Breast epithelium (tissue), 4 donors: ENCODE measurements at regions not wholly inside any gene's neighbourhood (a gene's known extent, or its start where the extent isn't known, plus 50 kb on each side); places are given as distances from the start of the nearest gene placed in this dataset.

ENCODE experiments used
- DNase-seq, 2 donors: peaks; one replicate each; pipeline ENCODE4 v3.0.0-alpha.2; 2019; ENCODE audit warnings: low spot score in 2 of 2
- H3K27ac ChIP-seq, 2 donors: fragments of 200-600 bp; sonication (generic) in 1 of 2; one replicate each; pipeline ENCODE4 v1.5.1; 2016 to 2019; ENCODE audit warnings: mild to moderate bottlenecking in 1 of 2
- H3K27me3 ChIP-seq, 2 donors: fragments of 200-600 bp; sonication (generic) in 1 of 2; one replicate each; pipeline versions ENCODE4 v1.5.1 to v1.6.0; 2017 to 2019; ENCODE audit warnings: control low read depth in 1 of 2, mild to moderate bottlenecking in 1 of 2
- H3K36me3 ChIP-seq: fragments of 200-600 bp; one replicate; pipeline ENCODE4 v1.5.1; 2019
- H3K4me1 ChIP-seq, 2 donors: fragments of 200-600 bp; sonication (generic); one replicate each; pipeline ENCODE4 v1.5.1; 2016 to 2019; ENCODE audit warnings: control low read depth in 1 of 2
- H3K4me3 ChIP-seq, 3 donors: fragments of 200-600 bp; sonication (generic); 1 replicate in 2 of 3; 2 replicates in 1 of 3; pipeline ENCODE4 v1.5.1; 2016 to 2019; ENCODE audit warnings: mild to moderate bottlenecking in 3 of 3, moderate library complexity in 2 of 3
- H3K9me3 ChIP-seq, 2 donors: fragments of 200-600 bp; sonication (generic) in 1 of 2; one replicate each; pipeline ENCODE4 v1.5.1; 2016 to 2019; ENCODE audit warnings: control low read depth in 1 of 2
- POLR2A ChIP-seq: fragments of 450-650 bp; IDR thresholded peaks from one replicate; pipeline ENCODE4 v1.6.1; 2016; ENCODE audit warnings: antibody characterized with exemption, mild to moderate bottlenecking, moderate library complexity
- POLR2AphosphoS5 ChIP-seq, 3 donors: sonication (generic); formaldehyde crosslinking; IDR thresholded peaks; one replicate each; pipeline ENCODE4 v1.6.1; 2017; ENCODE audit warnings: antibody characterized with exemption in 3 of 3
- intact Hi-C: fragments of 100-400 bp; cut with DNase I; formaldehyde crosslinking; loops from one replicate; pipeline ENCODE4 v1.15.1; 2023; ENCODE audit warnings: low total_unique reads
- TF ChIP-seq, protein P1 (sequence below), 3 donors: fragments of 450-650 bp; IDR thresholded peaks; one replicate each; pipeline ENCODE4 v1.5.1; 2016 to 2017; ENCODE audit warnings: antibody characterized with exemption in 3 of 3, mild to moderate bottlenecking in 3 of 3, moderate library complexity in 3 of 3

DNA sequence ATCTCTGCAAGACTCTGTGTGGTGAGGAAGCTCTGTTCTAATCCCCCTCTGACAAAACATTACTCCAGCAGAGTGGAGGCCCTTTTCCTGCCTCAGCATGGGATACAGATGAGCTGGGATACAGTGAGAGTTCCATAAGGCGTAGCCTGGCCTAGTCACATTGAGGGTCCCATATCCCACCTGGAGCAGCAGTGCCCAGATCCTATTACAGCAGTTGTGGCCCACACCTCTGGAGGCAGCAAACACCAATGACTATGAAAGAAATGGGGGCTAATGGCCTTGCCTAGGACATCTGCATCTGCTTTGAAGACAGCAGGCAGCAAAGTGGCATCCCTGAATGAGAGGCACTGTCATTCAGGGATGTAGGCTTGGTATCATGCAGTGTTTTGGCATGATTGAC lies 534.5 kb downstream of the TDRD15 start:
- intact Hi-C loops: no loop called here
- H3K27ac ChIP-seq: no peak overlapping the region
- H3K36me3 ChIP-seq: no peaks in the 10 kb centered on the region
- TF ChIP-seq POLR2AphosphoS5 (IDR thresholded peaks at IDR 0.05): no peak
- TF ChIP-seq, protein P1, sequence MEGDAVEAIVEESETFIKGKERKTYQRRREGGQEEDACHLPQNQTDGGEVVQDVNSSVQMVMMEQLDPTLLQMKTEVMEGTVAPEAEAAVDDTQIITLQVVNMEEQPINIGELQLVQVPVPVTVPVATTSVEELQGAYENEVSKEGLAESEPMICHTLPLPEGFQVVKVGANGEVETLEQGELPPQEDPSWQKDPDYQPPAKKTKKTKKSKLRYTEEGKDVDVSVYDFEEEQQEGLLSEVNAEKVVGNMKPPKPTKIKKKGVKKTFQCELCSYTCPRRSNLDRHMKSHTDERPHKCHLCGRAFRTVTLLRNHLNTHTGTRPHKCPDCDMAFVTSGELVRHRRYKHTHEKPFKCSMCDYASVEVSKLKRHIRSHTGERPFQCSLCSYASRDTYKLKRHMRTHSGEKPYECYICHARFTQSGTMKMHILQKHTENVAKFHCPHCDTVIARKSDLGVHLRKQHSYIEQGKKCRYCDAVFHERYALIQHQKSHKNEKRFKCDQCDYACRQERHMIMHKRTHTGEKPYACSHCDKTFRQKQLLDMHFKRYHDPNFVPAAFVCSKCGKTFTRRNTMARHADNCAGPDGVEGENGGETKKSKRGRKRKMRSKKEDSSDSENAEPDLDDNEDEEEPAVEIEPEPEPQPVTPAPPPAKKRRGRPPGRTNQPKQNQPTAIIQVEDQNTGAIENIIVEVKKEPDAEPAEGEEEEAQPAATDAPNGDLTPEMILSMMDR (IDR thresholded peaks at IDR 0.05): no peak
- no peak for TF ChIP-seq POLR2A
- H3K4me3 ChIP-seq: no peak overlapping the region
- no peaks in the 10 kb centered on the region for H3K4me1 ChIP-seq
- DNase-seq: no peak
- no peaks in the 10 kb centered on the region for H3K9me3 ChIP-seq
- H3K27me3 ChIP-seq: no peaks in the 10 kb centered on the region

DNA sequence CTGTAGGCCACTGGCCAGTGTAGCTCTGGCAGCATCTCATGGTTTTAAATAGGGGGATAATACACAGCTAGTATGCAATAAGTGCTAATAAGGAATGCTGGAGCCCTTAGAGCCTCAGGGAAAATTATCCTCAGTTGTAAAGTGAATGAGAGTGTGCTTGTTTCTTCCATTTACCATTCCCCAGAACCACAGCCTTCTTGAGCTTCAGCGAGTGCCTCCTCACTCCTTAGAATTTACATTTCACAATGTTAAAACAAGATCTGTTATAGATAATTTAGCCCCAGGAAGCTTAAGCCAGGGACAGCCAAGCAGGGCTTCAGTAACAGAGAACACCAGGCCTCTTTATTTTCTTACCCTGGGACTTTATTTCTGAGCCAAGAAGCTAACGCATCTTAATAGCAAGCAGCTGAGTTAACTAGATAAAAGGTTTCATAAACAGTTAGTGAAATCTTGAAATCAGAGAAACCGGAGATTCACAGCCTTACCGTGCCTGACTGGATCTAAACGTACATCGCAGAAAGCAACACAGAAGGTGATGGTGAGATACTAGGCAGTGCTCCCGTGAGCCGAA lies 535.2 kb downstream of the TDRD15 start:
- intact Hi-C loops: no loop called here
- TF ChIP-seq POLR2AphosphoS5 (IDR thresholded peaks at IDR 0.05): no peak
- TF ChIP-seq POLR2A: no peak
- TF ChIP-seq, protein P1 (IDR thresholded peaks at IDR 0.05): no peak
- Histone ChIP-seq H3K9me3 (no peaks in the 10 kb centered on the region), H3K36me3 (no peaks in the 10 kb centered on the region), H3K4me1 (no peaks in the 10 kb centered on the region), H3K27ac (no peak overlapping the region), H3K27me3 (no peaks in the 10 kb centered on the region), H3K4me3 (no peak overlapping the region)
- no peak for DNase-seq

DNA sequence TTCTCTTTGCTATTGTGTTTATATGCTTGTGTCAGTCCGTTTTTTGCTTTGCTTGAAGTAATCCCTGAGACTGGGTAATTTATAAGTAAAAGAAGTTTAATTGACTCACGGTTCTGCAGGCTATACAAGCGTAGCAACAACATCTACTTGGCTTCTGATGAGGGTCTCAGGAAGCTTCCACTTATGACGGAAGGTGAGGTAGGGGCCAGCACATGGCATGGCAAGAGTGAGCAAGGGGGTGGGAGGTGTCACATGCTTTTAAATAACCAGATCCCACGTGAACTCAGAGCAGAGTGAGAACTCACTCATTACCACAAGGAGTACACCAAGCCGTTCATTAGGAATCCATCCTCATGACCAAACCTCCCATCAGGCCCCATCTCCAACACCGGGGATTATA lies 540.3 kb downstream of the TDRD15 start:
- no peak overlapping the region for H3K4me3 ChIP-seq
- no peak for DNase-seq
- H3K27ac ChIP-seq: no peak overlapping the region
- H3K9me3 ChIP-seq: no peaks in the 10 kb centered on the region
- no peaks in the 10 kb centered on the region for H3K27me3 ChIP-seq
- TF ChIP-seq POLR2AphosphoS5 (IDR thresholded peaks at IDR 0.05) (no peak), POLR2A (no peak)
- TF ChIP-seq, protein P1 (IDR thresholded peaks at IDR 0.05): no peak
- intact Hi-C loops: no loop called here
- H3K36me3 ChIP-seq: no peaks in the 10 kb centered on the region
- no peaks in the 10 kb centered on the region for H3K4me1 ChIP-seq

DNA sequence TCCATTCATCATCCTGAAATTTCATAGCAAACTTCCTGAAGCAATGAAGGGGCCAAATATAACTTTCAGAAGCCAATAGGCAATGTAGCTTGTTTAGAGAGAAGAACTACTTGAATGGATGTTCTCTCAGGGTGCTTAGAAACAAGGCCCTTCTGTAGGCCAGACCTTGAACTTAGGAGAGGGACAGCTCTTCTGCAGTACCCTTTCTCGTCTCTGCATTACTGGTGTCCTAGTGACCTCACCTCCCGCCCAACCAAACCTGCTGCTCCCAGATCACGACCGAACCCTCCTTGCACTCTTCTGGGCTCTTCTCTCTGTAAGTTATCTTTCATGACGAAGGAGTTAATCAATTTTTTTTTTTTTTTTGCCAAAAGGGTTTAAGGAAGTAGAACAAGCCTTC lies 543.9 kb downstream of the TDRD15 start:
- no peak for DNase-seq
- no peaks in the 10 kb centered on the region for H3K36me3 ChIP-seq
- no peak overlapping the region for H3K4me3 ChIP-seq
- H3K27me3 ChIP-seq: no peaks in the 10 kb centered on the region
- intact Hi-C loops: no loop called here
- H3K9me3 ChIP-seq: no peaks in the 10 kb centered on the region
- H3K4me1 ChIP-seq: no peaks in the 10 kb centered on the region
- no peak for TF ChIP-seq POLR2A
- TF ChIP-seq POLR2AphosphoS5 (IDR thresholded peaks at IDR 0.05): no peak
- TF ChIP-seq, protein P1 (IDR thresholded peaks at IDR 0.05): no peak
- H3K27ac ChIP-seq: no peak overlapping the region

DNA sequence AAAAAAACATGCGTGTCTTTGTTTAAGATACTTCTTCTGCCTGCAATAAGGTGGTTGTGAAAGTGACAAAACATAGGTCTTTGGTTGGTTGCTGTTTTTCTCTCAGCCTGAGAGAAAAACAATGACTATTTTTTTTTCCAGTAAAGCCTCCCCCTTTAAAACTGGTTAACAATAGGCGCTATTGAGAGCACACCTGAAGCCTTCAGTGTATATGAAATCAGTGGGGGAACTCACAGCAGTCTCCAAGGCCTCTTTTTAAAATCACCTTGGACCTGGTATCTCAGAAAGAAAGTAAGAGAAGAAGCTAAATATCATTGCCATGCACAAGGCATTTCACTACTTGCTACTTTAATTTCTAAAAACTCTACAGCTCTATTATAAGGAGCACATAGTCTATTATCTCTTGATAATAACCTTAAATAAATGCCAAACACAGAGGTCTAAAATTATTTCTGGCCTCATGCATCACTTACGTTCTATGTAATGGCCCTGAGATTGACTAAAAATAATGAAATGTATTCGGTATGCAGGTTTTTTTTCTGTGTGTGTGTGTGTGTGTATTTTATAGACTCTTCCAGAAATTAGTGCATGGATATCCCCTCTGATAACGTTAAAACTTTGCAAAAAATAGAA lies 544.4 kb downstream of the TDRD15 start:
- Histone ChIP-seq H3K27ac (no peak overlapping the region), H3K9me3 (no peaks in the 10 kb centered on the region), H3K4me3 (no peak overlapping the region), H3K27me3 (no peaks in the 10 kb centered on the region), H3K4me1 (no peaks in the 10 kb centered on the region), H3K36me3 (no peaks in the 10 kb centered on the region)
- TF ChIP-seq POLR2AphosphoS5 (IDR thresholded peaks at IDR 0.05): no peak
- no peak for TF ChIP-seq POLR2A
- DNase-seq: no peak
- intact Hi-C loops: no loop called here
